Stimulated activated CD4-positive, alpha-beta T cell treated with anti-CD3 and anti-CD28 coated beads, Interleukin-2, amount 100 ng/mL, for 4 hours (primary cell): ENCODE measurements at regions not wholly inside any gene's neighbourhood (a gene's known extent, or its start where the extent isn't known, plus 50 kb on each side); places are given as distances from the start of the nearest gene placed in this dataset.

Experiments
- DNase-seq: peaks from one replicate; pipeline ENCODE4 v3.0.0-alpha.2; 2020; ENCODE audit warnings: low read depth

DNA sequence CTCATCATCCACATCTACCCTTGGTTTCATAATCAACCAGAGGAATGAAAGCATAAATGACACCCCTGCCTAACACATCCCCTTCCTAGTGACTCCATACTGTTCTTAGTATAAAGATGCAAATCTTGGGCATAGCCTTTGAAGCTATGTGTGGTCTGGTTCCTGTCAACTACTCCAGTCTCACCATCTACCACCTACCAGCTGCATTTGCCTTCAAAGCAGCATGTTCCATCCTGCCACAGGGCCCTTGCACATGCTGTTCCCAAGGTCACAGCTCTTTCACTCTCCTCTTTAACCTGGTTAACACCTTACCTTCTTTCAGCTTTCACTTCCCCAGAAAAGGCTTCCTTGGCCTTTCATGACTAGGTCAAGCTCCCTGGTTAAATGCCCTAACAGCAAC, 62.3 kb upstream of the ARHGEF3 start:
- DNase-seq: no peak

DNA sequence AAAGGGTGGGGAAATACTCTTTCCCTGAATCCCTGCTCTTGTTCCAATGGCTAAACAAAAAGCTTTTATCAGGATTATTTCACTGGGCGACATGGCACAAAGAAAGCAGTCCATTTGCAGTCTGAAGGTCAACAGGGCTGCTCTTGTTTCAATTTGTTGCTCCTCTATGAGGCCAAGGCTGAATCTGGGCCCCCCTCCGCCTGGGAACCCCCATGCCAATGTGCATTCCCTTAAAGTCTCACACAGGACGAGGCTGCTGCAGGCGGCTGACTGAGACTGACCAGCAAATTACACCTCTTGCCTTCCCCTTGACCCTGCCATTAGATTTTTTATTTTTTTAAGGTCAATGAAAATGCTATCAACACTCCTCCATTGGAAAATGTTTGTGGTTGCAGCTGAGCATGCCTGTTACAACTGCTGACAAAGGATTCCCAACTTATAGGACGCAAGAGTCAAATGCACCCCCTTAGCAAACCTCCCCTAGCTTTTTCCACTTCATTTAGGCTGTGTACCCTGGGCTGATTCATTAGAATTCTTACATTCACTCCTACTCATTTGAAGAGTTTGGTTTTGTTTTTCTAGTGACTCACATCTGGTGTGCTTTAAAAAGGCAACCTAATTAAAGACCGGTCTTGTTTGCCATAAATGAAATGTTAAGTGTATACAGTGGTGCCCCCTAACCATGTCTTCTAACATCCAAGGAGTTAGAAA, 60.8 kb upstream of the ARHGEF3 start:
- DNase-seq: peak; percentile 37

GRCh38 chr3:56861511-56861910, 59.8 kb upstream of the ARHGEF3 start:
- no peak for DNase-seq

- DNase-seq: no peak
These were observed 59.2 kb upstream of the ARHGEF3 start for GRCh38 chr3:56860939-56861338.

DNA sequence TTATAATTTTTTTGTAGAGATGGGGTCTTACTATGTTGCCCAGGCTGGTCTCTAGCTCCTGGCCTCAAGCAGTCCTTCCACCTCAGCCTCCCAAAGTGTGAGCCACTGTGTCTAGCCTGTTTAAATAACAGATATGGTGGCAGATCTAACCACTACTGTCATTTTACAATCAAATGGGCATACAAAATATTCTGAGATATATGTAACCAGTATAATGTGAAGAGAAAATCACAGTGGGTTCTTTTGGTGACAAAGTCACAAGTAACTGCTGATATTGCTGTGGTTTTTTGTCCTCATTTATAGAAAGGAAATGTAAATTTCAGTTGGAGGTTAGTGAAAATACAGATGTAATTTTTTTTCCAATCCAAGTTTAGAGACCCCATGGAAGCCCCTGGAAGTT, 58.6 kb upstream of the ARHGEF3 start:
- DNase-seq: no peak

DNA sequence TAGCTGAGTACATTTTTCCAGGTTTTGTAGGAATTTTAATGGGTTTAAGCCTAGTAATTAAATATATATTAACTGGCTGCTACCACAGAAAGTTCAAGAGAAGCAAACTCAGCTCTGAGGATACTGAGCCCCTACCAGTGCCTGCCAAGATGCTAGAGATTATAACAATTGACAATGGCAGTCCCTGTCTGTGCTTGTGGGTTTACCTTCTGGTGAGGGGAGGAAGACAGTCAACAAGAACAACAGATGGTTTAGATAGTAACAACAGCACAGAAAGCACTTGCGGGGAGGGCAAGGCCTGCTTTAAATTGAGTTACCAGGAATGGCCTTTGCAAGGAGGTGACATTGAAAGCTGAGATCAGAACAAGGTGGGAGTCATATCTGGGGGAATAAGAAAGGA, 56.6 kb upstream of the ARHGEF3 start:
- DNase-seq: no peak

DNA sequence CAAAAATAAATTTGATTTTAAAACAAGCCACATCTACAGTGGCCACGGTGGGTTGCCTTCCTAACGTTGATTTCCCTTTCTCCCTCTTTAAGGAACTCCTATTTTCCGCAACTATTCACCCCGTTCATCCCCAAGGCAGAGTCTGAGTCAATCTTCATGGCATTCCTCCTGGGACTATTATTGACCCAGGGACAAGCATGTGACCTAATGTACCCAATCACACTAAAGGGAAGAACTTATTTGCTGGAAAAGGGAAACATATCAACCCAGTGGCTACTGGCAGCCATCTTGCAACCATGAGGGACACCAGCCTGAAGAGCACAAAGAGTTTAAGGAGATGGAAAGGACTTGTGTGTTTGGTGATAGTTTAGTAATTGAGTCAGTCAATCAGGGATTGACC, 55.4 kb upstream of the ARHGEF3 start:
- DNase-seq: no peak

- DNase-seq: no peak
These were observed 55.0 kb upstream of the ARHGEF3 start for GRCh38 chr3:56856752-56857151.

- DNase-seq: no peak
These were observed 54.2 kb upstream of the ARHGEF3 start for GRCh38 chr3:56855856-56856512.

DNA sequence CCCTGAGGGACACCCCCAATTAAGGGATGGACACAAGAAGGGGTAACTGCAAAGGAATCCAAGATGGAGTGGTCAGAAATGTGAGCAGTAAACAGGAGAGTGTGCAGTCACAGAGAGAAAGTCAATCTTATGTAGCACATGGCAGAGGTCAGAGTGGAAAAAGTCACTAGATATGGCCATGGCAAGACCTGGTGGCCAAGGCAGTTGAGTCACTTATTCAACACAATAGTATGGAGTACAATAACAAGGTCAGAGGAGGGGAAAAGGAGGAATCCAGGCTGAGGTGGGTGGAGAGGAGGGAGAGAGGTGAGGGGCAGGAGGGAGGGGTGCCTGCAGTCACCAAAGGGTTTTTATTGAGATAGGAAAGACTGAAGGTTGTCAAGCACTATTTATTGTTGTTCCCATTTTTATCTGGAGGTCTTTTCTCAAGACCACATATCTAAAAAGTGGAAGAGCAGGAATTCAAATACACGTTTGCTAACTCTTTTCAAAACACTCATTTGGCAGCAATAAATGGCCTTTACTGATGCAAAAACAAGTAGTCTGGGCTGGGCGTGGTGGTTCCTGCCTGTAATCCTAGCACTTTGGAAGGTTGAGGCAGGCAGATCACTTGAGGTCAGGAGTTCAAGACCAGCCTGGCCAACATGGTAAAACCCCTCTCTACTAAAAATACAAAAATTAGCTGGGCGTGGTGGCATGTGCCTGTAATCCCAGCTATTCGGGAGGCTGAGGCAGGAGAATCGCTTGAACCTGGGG, 53.3 kb upstream of the ARHGEF3 start:
- no peak for DNase-seq

DNA sequence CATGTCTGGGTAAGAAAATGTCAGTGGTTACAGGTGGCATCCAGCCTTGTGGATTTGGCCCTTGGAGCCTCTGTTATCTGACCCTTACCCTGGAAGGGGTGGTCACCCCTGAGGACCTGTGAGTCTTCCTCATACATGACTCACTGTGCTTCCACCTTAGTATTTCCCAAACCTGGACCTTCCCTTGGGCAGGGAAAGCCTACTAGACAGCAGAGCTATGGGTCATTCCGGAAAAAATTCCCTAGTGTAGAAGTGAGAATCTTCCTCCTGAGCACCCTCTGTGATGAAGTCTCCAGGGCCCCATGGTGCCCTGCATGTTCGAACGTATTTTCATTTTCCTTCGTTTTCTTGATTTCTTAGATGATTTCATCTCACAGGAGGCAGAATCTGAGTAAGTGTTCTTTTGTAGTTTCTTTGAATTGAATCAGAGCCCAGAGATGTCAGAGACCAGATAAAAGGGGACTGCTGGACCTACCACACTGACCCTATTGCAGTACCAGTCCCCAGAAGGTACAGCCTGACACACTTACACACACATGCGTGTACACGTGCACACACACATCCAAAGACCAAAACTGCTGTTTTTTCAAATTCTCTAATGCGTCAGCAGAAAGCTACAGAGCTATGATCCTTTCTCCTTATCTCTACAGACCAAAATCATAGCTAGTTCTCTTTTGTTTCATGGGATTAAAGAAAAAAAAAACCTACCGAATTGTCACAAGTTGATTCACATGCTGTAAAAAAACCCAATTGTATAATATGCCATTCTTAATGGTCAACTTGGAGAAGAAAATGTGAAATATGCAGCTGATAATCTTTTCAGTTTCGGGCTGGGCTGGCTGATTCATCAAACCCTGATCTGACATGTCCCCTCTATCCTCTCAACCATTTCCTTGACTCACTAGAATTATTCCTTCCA, 50.5 kb upstream of the ARHGEF3 start:
- DNase-seq: no peak
